ENCODE measurements at regions not wholly inside any gene's neighbourhood (a gene's known extent, or its start where the extent isn't known, plus 50 kb on each side); places are given as distances from the start of the nearest gene placed in this dataset.

DNA sequence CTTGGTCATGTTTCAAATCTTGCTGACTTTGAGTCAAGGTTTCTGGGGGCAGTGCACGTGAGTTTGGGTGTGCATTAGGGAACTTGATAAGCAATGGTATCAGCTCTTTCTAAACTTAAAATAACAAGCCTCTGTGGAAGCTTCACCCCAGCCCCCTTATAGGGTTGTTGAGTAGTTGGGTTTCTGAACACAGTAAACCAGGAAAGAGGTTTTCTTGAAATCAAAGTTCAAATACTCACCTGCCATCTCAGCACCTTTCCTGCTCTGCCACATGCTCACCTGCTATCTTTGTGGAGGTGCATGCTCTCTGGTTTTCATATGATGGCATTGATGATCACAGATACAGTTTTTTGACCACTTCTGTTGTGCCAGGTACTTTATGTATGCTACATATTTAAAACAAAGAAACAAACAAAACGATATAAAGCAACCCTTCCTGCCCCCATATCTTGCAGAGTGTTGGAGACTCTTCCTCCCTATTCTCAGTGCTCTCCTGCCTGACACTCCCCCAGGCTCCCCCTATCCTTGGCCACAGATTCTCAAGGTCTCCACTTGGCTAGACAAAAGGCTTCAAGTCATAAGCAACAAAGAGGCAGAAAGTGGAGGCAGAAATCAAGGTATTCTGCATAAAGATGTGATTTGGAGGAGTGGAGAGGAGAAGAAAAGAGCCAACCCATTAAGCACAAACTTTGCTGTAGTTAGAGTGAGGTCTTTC is 360.6 kb downstream of the CYRIA start:
- TF ChIP-seq, protein P1, sequence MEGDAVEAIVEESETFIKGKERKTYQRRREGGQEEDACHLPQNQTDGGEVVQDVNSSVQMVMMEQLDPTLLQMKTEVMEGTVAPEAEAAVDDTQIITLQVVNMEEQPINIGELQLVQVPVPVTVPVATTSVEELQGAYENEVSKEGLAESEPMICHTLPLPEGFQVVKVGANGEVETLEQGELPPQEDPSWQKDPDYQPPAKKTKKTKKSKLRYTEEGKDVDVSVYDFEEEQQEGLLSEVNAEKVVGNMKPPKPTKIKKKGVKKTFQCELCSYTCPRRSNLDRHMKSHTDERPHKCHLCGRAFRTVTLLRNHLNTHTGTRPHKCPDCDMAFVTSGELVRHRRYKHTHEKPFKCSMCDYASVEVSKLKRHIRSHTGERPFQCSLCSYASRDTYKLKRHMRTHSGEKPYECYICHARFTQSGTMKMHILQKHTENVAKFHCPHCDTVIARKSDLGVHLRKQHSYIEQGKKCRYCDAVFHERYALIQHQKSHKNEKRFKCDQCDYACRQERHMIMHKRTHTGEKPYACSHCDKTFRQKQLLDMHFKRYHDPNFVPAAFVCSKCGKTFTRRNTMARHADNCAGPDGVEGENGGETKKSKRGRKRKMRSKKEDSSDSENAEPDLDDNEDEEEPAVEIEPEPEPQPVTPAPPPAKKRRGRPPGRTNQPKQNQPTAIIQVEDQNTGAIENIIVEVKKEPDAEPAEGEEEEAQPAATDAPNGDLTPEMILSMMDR (conservative IDR thresholded peaks at IDR 0.05; ENCODE audit: low read depth, low read length), result no peak
- no peak for TF ChIP-seq NFE2L2 (IDR thresholded peaks at IDR 0.05; ENCODE audit: low read depth, low read length)
- TF ChIP-seq, protein P2, sequence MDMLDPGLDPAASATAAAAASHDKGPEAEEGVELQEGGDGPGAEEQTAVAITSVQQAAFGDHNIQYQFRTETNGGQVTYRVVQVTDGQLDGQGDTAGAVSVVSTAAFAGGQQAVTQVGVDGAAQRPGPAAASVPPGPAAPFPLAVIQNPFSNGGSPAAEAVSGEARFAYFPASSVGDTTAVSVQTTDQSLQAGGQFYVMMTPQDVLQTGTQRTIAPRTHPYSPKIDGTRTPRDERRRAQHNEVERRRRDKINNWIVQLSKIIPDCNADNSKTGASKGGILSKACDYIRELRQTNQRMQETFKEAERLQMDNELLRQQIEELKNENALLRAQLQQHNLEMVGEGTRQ (IDR thresholded peaks at IDR 0.05; ENCODE audit: low read depth, low read length), result no peak
- TF ChIP-seq CEBPB (IDR thresholded peaks at IDR 0.05; ENCODE audit: low read depth, low read length), result no peak
- no peak for TF ChIP-seq RAD21 (IDR thresholded peaks at IDR 0.05; ENCODE audit: low read length)
- TF ChIP-seq POLR2A (IDR thresholded peaks at IDR 0.05; ENCODE audit: low read depth, low read length), result no peak
- TF ChIP-seq RFX5 (IDR thresholded peaks at IDR 0.05; ENCODE audit: low read depth, low read length), result no peak
- no peak for TF ChIP-seq CHD1 (IDR thresholded peaks at IDR 0.05; ENCODE audit: low read depth, low read length)
- no peak for TF ChIP-seq SMC3 (IDR thresholded peaks at IDR 0.05; ENCODE audit: low read depth, low read length)
- TF ChIP-seq, protein P3, sequence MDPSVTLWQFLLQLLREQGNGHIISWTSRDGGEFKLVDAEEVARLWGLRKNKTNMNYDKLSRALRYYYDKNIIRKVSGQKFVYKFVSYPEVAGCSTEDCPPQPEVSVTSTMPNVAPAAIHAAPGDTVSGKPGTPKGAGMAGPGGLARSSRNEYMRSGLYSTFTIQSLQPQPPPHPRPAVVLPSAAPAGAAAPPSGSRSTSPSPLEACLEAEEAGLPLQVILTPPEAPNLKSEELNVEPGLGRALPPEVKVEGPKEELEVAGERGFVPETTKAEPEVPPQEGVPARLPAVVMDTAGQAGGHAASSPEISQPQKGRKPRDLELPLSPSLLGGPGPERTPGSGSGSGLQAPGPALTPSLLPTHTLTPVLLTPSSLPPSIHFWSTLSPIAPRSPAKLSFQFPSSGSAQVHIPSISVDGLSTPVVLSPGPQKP (IDR thresholded peaks at IDR 0.05; ENCODE audit: borderline replicate concordance, low read depth, low read length), result no peak
- TF ChIP-seq MXI1 (IDR thresholded peaks at IDR 0.05; ENCODE audit: borderline replicate concordance, low read depth, low read length), result no peak
- no peak for TF ChIP-seq MAZ (IDR thresholded peaks at IDR 0.05; ENCODE audit: borderline replicate concordance, low read depth, low read length)
- TF ChIP-seq BHLHE40 (IDR thresholded peaks at IDR 0.05; ENCODE audit: low read depth, low read length), result no peak
- no peak for TF ChIP-seq MAFK (IDR thresholded peaks at IDR 0.05; ENCODE audit: low read depth, low read length)

Data from IMR-90 (cell line).